ENCODE measurements at regions not wholly inside any gene's neighbourhood (a gene's known extent, or its start where the extent isn't known, plus 50 kb on each side); places are given as distances from the start of the nearest gene placed in this dataset.
"Not testable (repeated sequence)": the region's sequence is repeated elsewhere in the genome, so short reads cannot be mapped to it uniquely, and the experiment has no call there.

GRCh38 chr13:46437808-46438404 lies 50.9 kb upstream of the RUBCNL start:
- TF ChIP-seq POLR2A, POLR2AphosphoS5, SPI1, TAF1, POU2F2 (IDR thresholded peaks at IDR 0.05; ENCODE audit: low read depth, low read length): not testable (repeated sequence)
